Osteoblast (primary cell): ENCODE measurements at regions not wholly inside any gene's neighbourhood (a gene's known extent, or its start where the extent isn't known, plus 50 kb on each side); places are given as distances from the start of the nearest gene placed in this dataset.

Experiments used
- DNase-seq: peaks from one replicate; pipeline ENCODE4 v3.0.0; 2011; ENCODE audit warnings: low spot score, mixed read lengths; ENCODE audit not compliant: insufficient read length; ENCODE audit errors: missing footprints
- H2AFZ ChIP-seq: 2 replicates; pipeline ENCODE4 v1.6.0; 2011; ENCODE audit warnings: mild to moderate bottlenecking, low read length
- H3K27ac ChIP-seq: 2 replicates; pipeline ENCODE4 v1.5.1; 2011; ENCODE audit warnings: mild to moderate bottlenecking, low read depth, low read length, moderate library complexity
- H3K27me3 ChIP-seq: 2 replicates; pipeline ENCODE4 v1.6.0; 2012; ENCODE audit warnings: mild to moderate bottlenecking, control low read depth, inconsistent platforms, low read length, moderate library complexity; ENCODE audit not compliant: insufficient read depth
- H3K36me3 ChIP-seq: 2 replicates; pipeline ENCODE4 v1.5.1; 2011; ENCODE audit warnings: mild to moderate bottlenecking, low read length, control low read depth, moderate library complexity; ENCODE audit not compliant: insufficient read depth
- H3K4me1 ChIP-seq: 2 replicates; pipeline ENCODE4 v1.5.1; 2011; ENCODE audit warnings: mild to moderate bottlenecking, low read length, control low read depth, moderate library complexity; ENCODE audit not compliant: insufficient read depth
- H3K4me2 ChIP-seq: 2 replicates; pipeline ENCODE4 v1.6.0; 2011; ENCODE audit warnings: mild to moderate bottlenecking, low read length; ENCODE audit not compliant: insufficient read depth
- H3K4me3 ChIP-seq: fragments of 200-600 bp; sonication (generic); 3 replicates; pipeline ENCODE4 v1.5.1; 2012; ENCODE audit warnings: mild to moderate bottlenecking, low read length, inconsistent platforms; ENCODE audit not compliant: insufficient read depth
- H3K79me2 ChIP-seq: 2 replicates; pipeline ENCODE4 v1.6.0; 2012; ENCODE audit warnings: mild to moderate bottlenecking, low read length, control low read depth, inconsistent platforms; ENCODE audit not compliant: insufficient read depth
- H3K9me3 ChIP-seq: 2 replicates; pipeline ENCODE4 v1.5.1; 2011; ENCODE audit warnings: low read depth, low read length, control low read depth
- H4K20me1 ChIP-seq: 2 replicates; pipeline ENCODE4 v1.6.0; 2012; ENCODE audit warnings: mild to moderate bottlenecking, low read length, control low read depth; ENCODE audit not compliant: insufficient read depth
- CTCF ChIP-seq: IDR thresholded peaks from 2 replicates; pipeline ENCODE4 v1.5.1; 2011; ENCODE audit warnings: mild to moderate bottlenecking, low read depth, low read length, moderate library complexity; ENCODE audit errors: extremely low read depth

- Histone ChIP-seq H3K36me3 (no peaks in the 10 kb centered on the region), H4K20me1 (no peaks in the 10 kb centered on the region), H3K4me2 (no peak overlapping the region), H3K27ac (no peak overlapping the region), H2AFZ (no peak overlapping the region), H3K4me3 (no peak overlapping the region), H3K79me2 (no peaks in the 10 kb centered on the region), H3K27me3 (no peaks in the 10 kb centered on the region), H3K4me1 (no peaks in the 10 kb centered on the region), H3K9me3 (no peaks in the 10 kb centered on the region)
- no peak for TF ChIP-seq CTCF
- no peak for DNase-seq
Observed at GRCh38 chr20:43300901-43301300, 111.2 kb upstream of the PTPRT start.

- no peak for TF ChIP-seq CTCF
- no peak overlapping the region for H2AFZ ChIP-seq
- H3K9me3 ChIP-seq, result no peaks in the 10 kb centered on the region
- H3K27me3 ChIP-seq, result no peaks in the 10 kb centered on the region
- H3K36me3 ChIP-seq, result no peaks in the 10 kb centered on the region
- H3K4me3 ChIP-seq, result no peak overlapping the region
- H3K4me1 ChIP-seq, result no peaks in the 10 kb centered on the region
- H3K27ac ChIP-seq, result no peak overlapping the region
- DNase-seq, result no peak
- no peak overlapping the region for H3K4me2 ChIP-seq
- H4K20me1 ChIP-seq, result no peaks in the 10 kb centered on the region
- no peaks in the 10 kb centered on the region for H3K79me2 ChIP-seq
Observed at GRCh38 chr20:43295781-43296180, 106.1 kb upstream of the PTPRT start.

- Histone ChIP-seq H3K27ac (no peak overlapping the region), H3K79me2 (no peaks in the 10 kb centered on the region), H4K20me1 (no peaks in the 10 kb centered on the region), H3K4me2 (no peak overlapping the region), H3K4me3 (no peak overlapping the region), H3K36me3 (no peaks in the 10 kb centered on the region), H3K27me3 (no peaks in the 10 kb centered on the region), H3K9me3 (no peaks in the 10 kb centered on the region), H2AFZ (no peak overlapping the region), H3K4me1 (no peaks in the 10 kb centered on the region)
- DNase-seq, result no peak
- TF ChIP-seq CTCF, result no peak
Observed at GRCh38 chr20:43295263-43295662, 105.6 kb upstream of the PTPRT start.

- H3K79me2 ChIP-seq, result no peaks in the 10 kb centered on the region
- H3K27me3 ChIP-seq, result no peaks in the 10 kb centered on the region
- H3K4me1 ChIP-seq, result no peaks in the 10 kb centered on the region
- H2AFZ ChIP-seq, result no peak overlapping the region
- no peak overlapping the region for H3K4me2 ChIP-seq
- no peak overlapping the region for H3K4me3 ChIP-seq
- no peaks in the 10 kb centered on the region for H4K20me1 ChIP-seq
- H3K36me3 ChIP-seq, result no peaks in the 10 kb centered on the region
- H3K27ac ChIP-seq, result no peak overlapping the region
- no peaks in the 10 kb centered on the region for H3K9me3 ChIP-seq
- TF ChIP-seq CTCF, result no peak
- no peak for DNase-seq
Observed at GRCh38 chr20:43294031-43294430, 104.3 kb upstream of the PTPRT start.
